CD4-positive, CD25-positive, alpha-beta regulatory T cell (primary cell): ENCODE measurements at regions not wholly inside any gene's neighbourhood (a gene's known extent, or its start where the extent isn't known, plus 50 kb on each side); places are given as distances from the start of the nearest gene placed in this dataset.
A peak's percentile ranks its signal among the peaks of the same experiment; 100 is the strongest.

ENCODE experiments used
- ATAC-seq, 2 donors: fragments of 150-1000 bp; cut with Tn5 transposase; one replicate each; pipeline ENCODE4 v1.10.0; 2021; ENCODE audit warnings: low read depth in 2 of 2, moderate number of reproducible peaks in 2 of 2, moderate library complexity in 1 of 2
- DNase-seq, 3 donors: peaks; one replicate each; pipeline versions ENCODE4 v3.0.0 to v3.0.0-alpha.2; 2012 to 2022; ENCODE audit warnings: mixed read lengths in 1 of 3
- H3K27ac ChIP-seq: one replicate; pipeline ENCODE4 v1.7.0; 2013; ENCODE audit warnings: mild to moderate bottlenecking, low read length; ENCODE audit not compliant: insufficient read depth, poor library complexity, severe bottlenecking
- H3K27me3 ChIP-seq: one replicate; pipeline ENCODE4 v1.7.0; 2013; ENCODE audit warnings: low read length; ENCODE audit not compliant: control insufficient read depth, insufficient read depth
- H3K36me3 ChIP-seq: one replicate; pipeline ENCODE4 v1.7.0; 2013; ENCODE audit warnings: mild to moderate bottlenecking, low read length, moderate library complexity; ENCODE audit not compliant: control insufficient read depth, insufficient read depth
- H3K4me1 ChIP-seq: 2 replicates; pipeline ENCODE4 v1.7.0; 2013; ENCODE audit warnings: mild to moderate bottlenecking, low read length; ENCODE audit not compliant: insufficient read depth, control insufficient read depth, poor library complexity, severe bottlenecking
- H3K4me3 ChIP-seq: one replicate; pipeline ENCODE4 v1.7.0; 2013; ENCODE audit warnings: low read depth, mild to moderate bottlenecking, low read length, moderate library complexity
- H3K9me3 ChIP-seq, 2 experiments: 1 replicate in 1 of 2; 2 replicates in 1 of 2; pipeline ENCODE4 v1.7.0; 2013; ENCODE audit warnings: low read length in 2 of 2, mild to moderate bottlenecking in 1 of 2, moderate library complexity in 1 of 2; ENCODE audit not compliant: control insufficient read depth in 2 of 2
- H3K27ac Mint-ChIP-seq, 3 donors: one replicate each; pipeline ENCODE4 v1.8.0; 2020 to 2022; ENCODE audit warnings: mild to moderate bottlenecking in 3 of 3, mixed read lengths in 3 of 3, moderate library complexity in 2 of 3
- H3K27me3 Mint-ChIP-seq: one replicate; pipeline ENCODE4 v1.8.0; 2022; ENCODE audit warnings: mild to moderate bottlenecking, mixed read lengths
- H3K36me3 Mint-ChIP-seq: one replicate; pipeline ENCODE4 v1.8.0; 2020; ENCODE audit warnings: mixed read lengths
- H3K4me1 Mint-ChIP-seq, 4 donors: one replicate each; pipeline ENCODE4 v1.8.0; 2020 to 2022; ENCODE audit warnings: mixed read lengths in 4 of 4, mild to moderate bottlenecking in 1 of 4
- H3K4me3 Mint-ChIP-seq, 4 donors: one replicate each; pipeline ENCODE4 v1.8.0; 2020 to 2022; ENCODE audit warnings: mild to moderate bottlenecking in 4 of 4, mixed read lengths in 4 of 4, moderate library complexity in 3 of 4
- H3K9me3 Mint-ChIP-seq, 7 donors: one replicate each; pipeline ENCODE4 v1.8.0; 2020 to 2022; ENCODE audit warnings: mixed read lengths in 7 of 7, mild to moderate bottlenecking in 3 of 7, moderate library complexity in 2 of 7

DNA sequence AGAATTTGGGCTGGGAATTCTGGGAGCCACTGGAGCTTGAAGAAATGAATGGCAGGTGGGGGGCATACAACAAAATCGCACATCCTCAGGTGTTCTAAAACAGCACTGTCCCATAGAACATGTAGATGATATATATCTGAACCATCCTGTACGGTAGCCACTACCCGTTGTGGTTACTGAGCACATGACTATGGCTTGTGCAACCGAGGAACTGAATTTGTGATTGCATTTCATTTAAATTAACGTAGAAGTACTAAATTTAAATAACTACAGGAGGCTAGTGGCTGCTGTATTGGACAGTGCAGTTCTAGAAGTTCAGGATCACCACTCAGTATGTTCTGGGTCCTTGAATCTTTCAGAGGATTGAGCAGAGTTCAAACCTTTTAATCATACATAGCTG, 172.4 kb downstream of the PHETA1 start:
- no peaks in the 10 kb centered on the region for H3K9me3 Mint-ChIP-seq
- H3K27ac Mint-ChIP-seq, result no peak overlapping the region
- Histone ChIP-seq H3K4me1 (no peaks in the 10 kb centered on the region), H3K4me3 (no peak overlapping the region), H3K9me3 (no peaks in the 10 kb centered on the region), H3K27ac (no peak overlapping the region), H3K27me3 (no peaks in the 10 kb centered on the region), H3K36me3 (no peaks in the 10 kb centered on the region)
- H3K36me3 Mint-ChIP-seq, result no peaks in the 10 kb centered on the region
- peaks cover 16% of the 10 kb centered on the region for H3K27me3 Mint-ChIP-seq
- ATAC-seq, result no peak
- H3K4me1 Mint-ChIP-seq, result no peaks in the 10 kb centered on the region
- peak in 1 of 3 donors; percentile 6 for DNase-seq
- H3K4me3 Mint-ChIP-seq, result no peak overlapping the region

DNA sequence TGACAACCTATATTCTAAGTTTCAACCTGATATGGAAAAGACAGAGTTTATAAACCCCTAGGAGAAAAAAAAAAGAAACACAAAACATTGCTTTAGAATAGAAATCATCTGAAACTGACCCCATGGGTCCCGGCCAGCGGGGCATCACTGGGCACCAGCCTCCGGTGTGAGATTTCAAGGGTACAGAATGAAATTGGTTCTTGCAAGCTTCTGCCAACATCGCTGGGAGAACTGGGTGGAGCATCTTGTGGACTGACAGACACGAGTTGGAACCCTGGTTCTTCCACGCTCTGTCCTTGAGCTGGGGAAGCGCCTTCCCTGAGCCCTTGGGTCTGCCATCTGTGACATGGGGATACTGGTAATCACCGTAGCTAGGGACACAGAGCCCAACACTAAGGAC, 173.6 kb downstream of the PHETA1 start:
- Histone ChIP-seq H3K9me3 (no peaks in the 10 kb centered on the region), H3K27me3 (no peaks in the 10 kb centered on the region), H3K27ac (no peak overlapping the region), H3K36me3 (no peaks in the 10 kb centered on the region), H3K4me1 (no peaks in the 10 kb centered on the region), H3K4me3 (no peak overlapping the region)
- no peak overlapping the region for H3K27ac Mint-ChIP-seq
- no peak for ATAC-seq
- H3K27me3 Mint-ChIP-seq, result peaks cover 16% of the 10 kb centered on the region
- no peaks in the 10 kb centered on the region for H3K4me1 Mint-ChIP-seq
- DNase-seq, result no peak
- no peaks in the 10 kb centered on the region for H3K36me3 Mint-ChIP-seq
- no peaks in the 10 kb centered on the region for H3K9me3 Mint-ChIP-seq
- H3K4me3 Mint-ChIP-seq, result no peak overlapping the region

DNA sequence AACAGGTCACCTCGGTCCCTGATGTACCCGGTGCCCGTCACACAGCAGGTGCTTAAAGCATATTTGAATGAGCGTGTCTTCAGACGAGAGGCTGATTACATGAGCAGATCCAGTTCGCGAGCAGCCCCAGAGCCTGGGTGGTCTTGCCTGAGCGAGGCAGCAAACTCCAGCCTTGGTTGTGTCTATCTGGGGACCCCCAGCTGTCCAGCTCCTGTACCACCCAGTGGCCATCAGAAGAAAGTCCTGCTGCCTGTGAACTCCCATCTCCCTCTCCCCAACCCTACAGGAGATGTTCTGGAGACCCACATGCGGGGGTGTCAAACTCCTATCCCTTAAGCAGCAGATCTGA, 174.2 kb downstream of the PHETA1 start:
- DNase-seq (no peak), ATAC-seq (no peak)
- no peaks in the 10 kb centered on the region for H3K4me1 Mint-ChIP-seq
- H3K9me3 ChIP-seq, result no peaks in the 10 kb centered on the region
- no peaks in the 10 kb centered on the region for H3K36me3 ChIP-seq
- no peak overlapping the region for H3K4me3 Mint-ChIP-seq
- peaks cover 16% of the 10 kb centered on the region for H3K27me3 Mint-ChIP-seq
- H3K27me3 ChIP-seq, result no peaks in the 10 kb centered on the region
- no peak overlapping the region for H3K27ac Mint-ChIP-seq
- H3K4me3 ChIP-seq, result no peak overlapping the region
- no peaks in the 10 kb centered on the region for H3K9me3 Mint-ChIP-seq
- no peak overlapping the region for H3K27ac ChIP-seq
- H3K4me1 ChIP-seq, result no peaks in the 10 kb centered on the region
- no peaks in the 10 kb centered on the region for H3K36me3 Mint-ChIP-seq

DNA sequence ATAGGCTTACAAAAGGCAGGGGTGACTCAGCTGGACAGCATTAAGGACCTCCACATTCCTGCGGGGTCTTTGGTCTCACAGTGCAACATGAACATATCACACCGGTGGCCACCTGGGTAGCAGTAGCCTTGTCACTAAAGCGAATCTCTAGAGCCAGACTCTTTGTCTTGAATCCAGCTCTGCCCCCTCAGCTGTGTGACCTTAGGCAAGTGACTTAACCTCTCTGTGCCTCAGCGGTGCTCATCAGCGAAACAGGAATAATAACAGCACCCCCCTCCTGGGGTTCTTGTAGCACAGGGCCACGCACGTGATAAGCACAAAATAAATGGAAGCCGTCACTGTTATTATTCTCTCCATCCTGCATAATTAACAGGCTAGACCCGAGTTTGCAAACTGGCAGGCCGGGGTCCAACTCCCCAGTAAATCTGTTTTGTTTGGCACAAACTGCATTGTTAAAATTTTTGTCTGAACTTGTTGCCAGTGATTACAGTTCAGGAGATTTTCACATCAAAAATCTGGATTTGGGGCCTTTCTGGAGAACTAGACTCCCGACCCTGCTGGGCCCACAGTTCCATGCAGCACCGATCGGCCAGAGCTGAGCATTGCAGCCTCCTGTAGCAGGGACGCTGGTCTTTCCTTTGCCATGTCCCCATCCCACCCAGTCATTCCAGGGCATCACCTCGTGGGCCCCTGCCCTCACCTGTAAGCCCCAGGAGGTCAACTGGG, 174.8 kb downstream of the PHETA1 start:
- ATAC-seq (no peak), DNase-seq (no peak)
- Mint-ChIP-seq H3K4me3 (no peak overlapping the region), H3K27ac (no peak overlapping the region), H3K36me3 (no peaks in the 10 kb centered on the region), H3K27me3 (peaks cover 16% of the 10 kb centered on the region), H3K4me1 (no peaks in the 10 kb centered on the region), H3K9me3 (no peaks in the 10 kb centered on the region)
- Histone ChIP-seq H3K4me1 (no peaks in the 10 kb centered on the region), H3K27me3 (no peaks in the 10 kb centered on the region), H3K9me3 (no peaks in the 10 kb centered on the region), H3K4me3 (no peak overlapping the region), H3K36me3 (no peaks in the 10 kb centered on the region), H3K27ac (no peak overlapping the region)

DNA sequence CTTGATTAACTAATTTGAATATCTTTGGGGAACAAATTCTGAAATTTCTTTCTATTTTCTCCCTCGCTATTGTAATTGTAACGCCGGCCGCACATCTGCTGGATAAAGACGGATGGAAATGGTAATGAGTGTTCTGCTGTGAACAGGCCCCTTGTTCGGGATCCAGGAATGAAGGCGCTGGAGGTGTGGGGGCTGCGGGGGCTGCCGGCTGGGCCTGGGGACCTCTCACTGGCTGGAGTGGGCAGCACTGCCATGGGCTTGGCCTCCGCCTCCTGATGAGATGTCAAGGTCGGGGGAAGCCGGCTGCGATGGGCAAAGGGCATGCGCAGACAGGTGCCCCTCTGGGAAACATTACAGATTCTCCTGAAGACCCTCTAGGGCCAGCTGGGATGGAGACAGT, 175.4 kb downstream of the PHETA1 start:
- H3K9me3 Mint-ChIP-seq, result no peaks in the 10 kb centered on the region
- no peak overlapping the region for H3K27ac Mint-ChIP-seq
- no peak overlapping the region for H3K4me3 ChIP-seq
- no peaks in the 10 kb centered on the region for H3K4me1 Mint-ChIP-seq
- H3K27me3 Mint-ChIP-seq, result peaks cover 16% of the 10 kb centered on the region
- H3K4me1 ChIP-seq, result no peaks in the 10 kb centered on the region
- DNase-seq (no peak), ATAC-seq (no peak)
- no peaks in the 10 kb centered on the region for H3K36me3 ChIP-seq
- no peak overlapping the region for H3K27ac ChIP-seq
- no peaks in the 10 kb centered on the region for H3K9me3 ChIP-seq
- H3K4me3 Mint-ChIP-seq, result no peak overlapping the region
- H3K27me3 ChIP-seq, result no peaks in the 10 kb centered on the region
- H3K36me3 Mint-ChIP-seq, result no peaks in the 10 kb centered on the region

DNA sequence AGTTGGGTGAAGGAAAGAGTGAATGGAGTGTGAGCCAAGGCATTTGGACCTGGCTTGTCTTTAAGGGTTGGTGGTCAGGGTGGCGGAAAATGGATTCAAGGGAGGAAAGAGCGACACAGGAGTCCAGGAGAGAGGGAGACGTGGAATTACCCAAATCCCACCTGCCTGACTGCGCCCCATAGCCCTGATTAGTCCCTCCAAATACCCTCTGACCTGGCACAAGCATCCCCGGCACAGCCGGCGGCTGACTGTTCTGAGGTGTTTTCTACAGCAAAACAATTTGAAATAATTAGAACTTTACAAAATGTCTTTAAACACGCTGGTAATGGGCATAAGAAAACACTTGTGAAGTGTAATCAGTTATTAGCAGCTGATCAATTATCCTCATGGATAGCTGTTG, 175.8 kb downstream of the PHETA1 start:
- H3K27me3 ChIP-seq, result no peaks in the 10 kb centered on the region
- no peaks in the 10 kb centered on the region for H3K9me3 Mint-ChIP-seq
- H3K4me1 ChIP-seq, result no peaks in the 10 kb centered on the region
- no peak overlapping the region for H3K4me3 Mint-ChIP-seq
- H3K9me3 ChIP-seq, result no peaks in the 10 kb centered on the region
- ATAC-seq (no peak), DNase-seq (no peak)
- H3K4me1 Mint-ChIP-seq, result no peaks in the 10 kb centered on the region
- peaks cover 16% of the 10 kb centered on the region for H3K27me3 Mint-ChIP-seq
- H3K27ac Mint-ChIP-seq, result no peak overlapping the region
- H3K4me3 ChIP-seq, result no peak overlapping the region
- no peaks in the 10 kb centered on the region for H3K36me3 ChIP-seq
- no peak overlapping the region for H3K27ac ChIP-seq
- H3K36me3 Mint-ChIP-seq, result no peaks in the 10 kb centered on the region

DNA sequence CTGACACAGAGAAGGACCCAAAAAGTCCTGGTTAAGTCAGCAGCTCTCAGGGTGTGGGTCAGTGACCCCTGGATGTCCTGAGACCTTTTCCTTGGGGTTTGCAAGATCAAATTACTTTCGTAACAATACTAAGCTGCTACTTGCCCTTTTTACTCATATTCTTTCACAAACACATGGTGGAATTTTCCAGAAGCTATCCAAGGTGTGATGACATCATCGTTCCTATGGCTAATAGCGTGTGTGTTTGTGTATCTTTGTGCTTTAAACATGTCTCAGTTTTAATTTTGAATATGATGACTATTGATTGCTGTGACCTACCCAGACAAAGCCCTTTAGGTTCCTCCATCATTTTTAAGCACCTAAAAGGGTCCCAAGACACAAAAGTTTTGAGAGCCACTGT, 176.2 kb downstream of the PHETA1 start:
- no peak overlapping the region for H3K4me3 Mint-ChIP-seq
- H3K9me3 Mint-ChIP-seq, result no peaks in the 10 kb centered on the region
- Histone ChIP-seq H3K9me3 (no peaks in the 10 kb centered on the region), H3K4me1 (no peaks in the 10 kb centered on the region), H3K4me3 (no peak overlapping the region), H3K27me3 (no peaks in the 10 kb centered on the region), H3K27ac (no peak overlapping the region), H3K36me3 (no peaks in the 10 kb centered on the region)
- DNase-seq (no peak), ATAC-seq (no peak)
- H3K4me1 Mint-ChIP-seq, result no peaks in the 10 kb centered on the region
- H3K27me3 Mint-ChIP-seq, result peaks cover 16% of the 10 kb centered on the region
- no peaks in the 10 kb centered on the region for H3K36me3 Mint-ChIP-seq
- H3K27ac Mint-ChIP-seq, result no peak overlapping the region

DNA sequence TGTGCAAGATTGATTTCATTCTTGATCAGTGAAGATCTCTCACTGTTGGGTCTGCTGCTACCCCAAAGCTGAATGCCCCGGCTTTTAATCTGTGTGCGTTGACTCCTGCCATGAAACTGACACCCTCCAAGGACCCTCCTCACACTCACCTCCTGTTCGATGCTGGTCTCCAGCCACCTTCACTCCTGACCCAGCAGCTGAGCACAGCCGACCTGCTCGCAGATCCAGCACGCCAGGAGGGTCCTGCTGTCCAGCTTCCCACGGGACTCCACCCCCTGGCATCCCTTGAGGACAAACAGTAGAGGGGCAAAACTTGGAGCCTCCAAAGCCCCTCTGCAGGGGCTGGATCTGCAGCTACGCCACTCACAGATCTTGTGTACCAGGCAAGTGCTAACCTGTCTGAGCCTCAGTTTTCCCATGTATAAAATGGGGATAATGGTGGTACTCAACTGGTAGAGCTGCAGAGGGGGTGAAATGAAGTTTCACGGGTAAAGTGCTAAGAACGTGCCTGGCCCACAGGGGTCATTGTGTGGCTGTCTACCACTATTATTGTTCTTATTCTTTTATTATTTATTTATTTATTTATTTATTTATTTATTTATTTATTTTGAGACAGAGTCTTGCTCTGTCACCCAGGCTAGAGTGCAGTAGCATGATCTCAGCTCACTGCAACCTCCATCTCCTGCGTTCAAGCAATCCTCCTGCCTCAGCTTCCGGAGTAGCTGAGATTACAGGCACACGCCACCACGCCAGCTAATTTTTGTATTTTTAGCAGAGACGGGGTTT, 178.0 kb downstream of the PHETA1 start:
- Histone ChIP-seq H3K27me3 (no peaks in the 10 kb centered on the region), H3K4me3 (no peak overlapping the region), H3K27ac (no peak overlapping the region), H3K4me1 (no peaks in the 10 kb centered on the region), H3K36me3 (no peaks in the 10 kb centered on the region), H3K9me3 (no peaks in the 10 kb centered on the region)
- Mint-ChIP-seq H3K4me3 (no peak overlapping the region), H3K4me1 (no peaks in the 10 kb centered on the region), H3K27ac (no peak overlapping the region), H3K36me3 (no peaks in the 10 kb centered on the region), H3K9me3 (no peaks in the 10 kb centered on the region), H3K27me3 (peaks cover 6% of the 10 kb centered on the region)
- ATAC-seq (no peak), DNase-seq (no peak)
